A673 (cell line): ENCODE measurements at regions not wholly inside any gene's neighbourhood (a gene's known extent, or its start where the extent isn't known, plus 50 kb on each side); places are given as distances from the start of the nearest gene placed in this dataset.

Experiments
- EZH2 ChIP-seq: fragments of 200-600 bp; sonication (generic); IDR thresholded peaks from 2 replicates; pipeline ENCODE4 v1.6.1; 2017; ENCODE audit warnings: borderline replicate concordance, low read depth, mild to moderate bottlenecking, mixed read lengths, antibody characterized with exemption, low read length; ENCODE audit not compliant: poor library complexity, severe bottlenecking
- TF ChIP-seq, protein P1 (sequence below): fragments of 300-800, 200-600 bp; sonication (generic); conservative IDR thresholded peaks from 2 replicates; pipeline ENCODE4 v1.5.1; 2017; ENCODE audit warnings: low read depth, mild to moderate bottlenecking, antibody characterized with exemption, low read length, moderate library complexity, mixed read lengths

DNA sequence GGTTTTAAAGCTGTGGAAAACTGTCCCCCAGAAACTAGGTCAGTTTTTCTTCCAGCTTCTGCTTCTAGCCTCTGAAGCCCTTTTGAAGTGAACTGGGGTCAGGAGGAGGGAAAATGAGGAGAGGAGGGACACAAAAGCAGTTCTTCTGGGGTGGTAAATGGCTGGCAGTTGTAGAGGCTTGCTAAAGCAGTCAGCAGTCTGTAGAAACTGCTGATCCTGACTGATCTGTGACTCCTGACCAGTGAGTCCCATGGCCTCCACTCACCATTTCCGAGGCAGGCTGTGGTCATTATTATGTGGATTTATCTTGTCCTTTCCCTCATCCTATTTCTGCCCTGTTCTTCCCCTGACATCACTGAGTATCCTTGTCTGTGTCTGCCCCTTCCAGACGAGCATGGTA lies 276.4 kb upstream of the ROPN1 start:
- TF ChIP-seq, protein P1, sequence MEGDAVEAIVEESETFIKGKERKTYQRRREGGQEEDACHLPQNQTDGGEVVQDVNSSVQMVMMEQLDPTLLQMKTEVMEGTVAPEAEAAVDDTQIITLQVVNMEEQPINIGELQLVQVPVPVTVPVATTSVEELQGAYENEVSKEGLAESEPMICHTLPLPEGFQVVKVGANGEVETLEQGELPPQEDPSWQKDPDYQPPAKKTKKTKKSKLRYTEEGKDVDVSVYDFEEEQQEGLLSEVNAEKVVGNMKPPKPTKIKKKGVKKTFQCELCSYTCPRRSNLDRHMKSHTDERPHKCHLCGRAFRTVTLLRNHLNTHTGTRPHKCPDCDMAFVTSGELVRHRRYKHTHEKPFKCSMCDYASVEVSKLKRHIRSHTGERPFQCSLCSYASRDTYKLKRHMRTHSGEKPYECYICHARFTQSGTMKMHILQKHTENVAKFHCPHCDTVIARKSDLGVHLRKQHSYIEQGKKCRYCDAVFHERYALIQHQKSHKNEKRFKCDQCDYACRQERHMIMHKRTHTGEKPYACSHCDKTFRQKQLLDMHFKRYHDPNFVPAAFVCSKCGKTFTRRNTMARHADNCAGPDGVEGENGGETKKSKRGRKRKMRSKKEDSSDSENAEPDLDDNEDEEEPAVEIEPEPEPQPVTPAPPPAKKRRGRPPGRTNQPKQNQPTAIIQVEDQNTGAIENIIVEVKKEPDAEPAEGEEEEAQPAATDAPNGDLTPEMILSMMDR = no peak
- no peak for TF ChIP-seq EZH2
